ENCODE measurements at regions not wholly inside any gene's neighbourhood (a gene's known extent, or its start where the extent isn't known, plus 50 kb on each side); places are given as distances from the start of the nearest gene placed in this dataset.

- FAIRE-seq: no peak
- Histone ChIP-seq H3K27ac (ENCODE audit: extremely low read length, insufficient read depth, low read length) (no peak overlapping the region), H3K9ac (ENCODE audit: insufficient read depth, low read depth, low read length) (no peak overlapping the region), H3K27me3 (ENCODE audit: control insufficient read depth in 1 of 2, insufficient read depth in 2 of 2, low read length in 2 of 2) (no peaks in the 10 kb centered on the region), H3K79me2 (ENCODE audit: insufficient read depth, low read length) (no peaks in the 10 kb centered on the region), H3K4me1 (ENCODE audit: insufficient read depth, low read length) (no peaks in the 10 kb centered on the region), H4K20me1 (ENCODE audit: insufficient read depth, low read length) (no peaks in the 10 kb centered on the region), H3K4me2 (ENCODE audit: low read depth, low read length) (no peak overlapping the region), H3K4me3 (replicated peaks in 1 of 3; ENCODE audit: insufficient read depth in 1 of 3, low read depth in 2 of 3, low read length in 3 of 3) (no peak overlapping the region), H2AFZ (ENCODE audit: low read length) (no peak overlapping the region), H3K36me3 (replicated peaks in 1 of 2; ENCODE audit: control insufficient read depth in 1 of 2, insufficient read depth in 2 of 2, low read length in 2 of 2) (no peaks in the 10 kb centered on the region), H3K9me3 (ENCODE audit: low read length) (no peaks in the 10 kb centered on the region)
- in situ Hi-C loops (cut with HindIII; ENCODE audit: extremely low pct_ligation_motif_present, low pct_unique_long_range_greater_than_20kb) (no loop called here), intact Hi-C loops (cut with micrococcal nuclease; ENCODE audit: unreplicated experiment) (no loop called here)
- ChIA-PET CTCF (ENCODE audit: low intra/inter-chr PET ratio, low total read pairs) (no interaction called here), POLR2A (no interaction called here)
- DNase-seq (ENCODE audit: low spot score): no peak
- WGBS (ENCODE audit: low lambda C conversion rate): 37% methylated on average over 7 of the region's 9 CpGs
- TF ChIP-seq SETDB1 (CRISPR knock-in tag; IDR thresholded peaks at IDR 0.05; ENCODE audit: borderline replicate concordance) (no peak), UBTF (CRISPR knock-in tag; IDR thresholded peaks at IDR 0.05) (no peak), CCAR2 (optimal IDR thresholded peaks at IDR 0.05; ENCODE audit: low read depth, low read length) (no peak)
- TF ChIP-seq, protein P1, sequence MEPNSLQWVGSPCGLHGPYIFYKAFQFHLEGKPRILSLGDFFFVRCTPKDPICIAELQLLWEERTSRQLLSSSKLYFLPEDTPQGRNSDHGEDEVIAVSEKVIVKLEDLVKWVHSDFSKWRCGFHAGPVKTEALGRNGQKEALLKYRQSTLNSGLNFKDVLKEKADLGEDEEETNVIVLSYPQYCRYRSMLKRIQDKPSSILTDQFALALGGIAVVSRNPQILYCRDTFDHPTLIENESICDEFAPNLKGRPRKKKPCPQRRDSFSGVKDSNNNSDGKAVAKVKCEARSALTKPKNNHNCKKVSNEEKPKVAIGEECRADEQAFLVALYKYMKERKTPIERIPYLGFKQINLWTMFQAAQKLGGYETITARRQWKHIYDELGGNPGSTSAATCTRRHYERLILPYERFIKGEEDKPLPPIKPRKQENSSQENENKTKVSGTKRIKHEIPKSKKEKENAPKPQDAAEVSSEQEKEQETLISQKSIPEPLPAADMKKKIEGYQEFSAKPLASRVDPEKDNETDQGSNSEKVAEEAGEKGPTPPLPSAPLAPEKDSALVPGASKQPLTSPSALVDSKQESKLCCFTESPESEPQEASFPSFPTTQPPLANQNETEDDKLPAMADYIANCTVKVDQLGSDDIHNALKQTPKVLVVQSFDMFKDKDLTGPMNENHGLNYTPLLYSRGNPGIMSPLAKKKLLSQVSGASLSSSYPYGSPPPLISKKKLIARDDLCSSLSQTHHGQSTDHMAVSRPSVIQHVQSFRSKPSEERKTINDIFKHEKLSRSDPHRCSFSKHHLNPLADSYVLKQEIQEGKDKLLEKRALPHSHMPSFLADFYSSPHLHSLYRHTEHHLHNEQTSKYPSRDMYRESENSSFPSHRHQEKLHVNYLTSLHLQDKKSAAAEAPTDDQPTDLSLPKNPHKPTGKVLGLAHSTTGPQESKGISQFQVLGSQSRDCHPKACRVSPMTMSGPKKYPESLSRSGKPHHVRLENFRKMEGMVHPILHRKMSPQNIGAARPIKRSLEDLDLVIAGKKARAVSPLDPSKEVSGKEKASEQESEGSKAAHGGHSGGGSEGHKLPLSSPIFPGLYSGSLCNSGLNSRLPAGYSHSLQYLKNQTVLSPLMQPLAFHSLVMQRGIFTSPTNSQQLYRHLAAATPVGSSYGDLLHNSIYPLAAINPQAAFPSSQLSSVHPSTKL (CRISPR knock-in tag; IDR thresholded peaks at IDR 0.05): no peak
- ATAC-seq: no peak
- BruUV-seq (replicated peaks): no TSS peak
Measured at GRCh38 chrX:13473442-13474163, 95.8 kb upstream of the EGFL6 start.

All from HepG2 (cell line).